Brain microvascular endothelial cell (primary cell): ENCODE measurements at regions not wholly inside any gene's neighbourhood (a gene's known extent, or its start where the extent isn't known, plus 50 kb on each side); places are given as distances from the start of the nearest gene placed in this dataset.

Experiments used
- DNase-seq: peaks from one replicate; pipeline ENCODE4 v3.0.0-alpha.2; 2020
- H3K27ac ChIP-seq: fragments of 250-450 bp; sonication (Bioruptor Pico); 2 replicates; pipeline ENCODE4 v1.5.1; 2020; ENCODE audit warnings: mild to moderate bottlenecking, moderate library complexity
- H3K27me3 ChIP-seq: fragments of 250-450 bp; sonication (Bioruptor Pico); replicated peaks from 2 replicates; pipeline ENCODE4 v1.5.1; 2020; ENCODE audit warnings: mild to moderate bottlenecking
- H3K36me3 ChIP-seq: fragments of 250-450 bp; sonication (Bioruptor Pico); replicated peaks from 2 replicates; pipeline ENCODE4 v1.5.1; 2020; ENCODE audit warnings: mild to moderate bottlenecking
- H3K4me3 ChIP-seq: 2 replicates; pipeline ENCODE4 v1.5.1; 2011; ENCODE audit warnings: low read depth, mild to moderate bottlenecking, control low read depth, low read length, moderate library complexity
- in situ Hi-C: cut with HindIII; loops from 2 replicates; pipeline ENCODE4 v1.10.0; 2017; ENCODE audit warnings: low sequenced_read_pairs, low pct_ligation_motif_present
- TF ChIP-seq, protein P1 (sequence below): IDR thresholded peaks from 2 replicates; pipeline ENCODE4 v1.5.1; 2011; ENCODE audit warnings: low read depth, mild to moderate bottlenecking, moderate library complexity, low read length, control low read depth, inconsistent platforms; ENCODE audit errors: missing control alignments

DNA sequence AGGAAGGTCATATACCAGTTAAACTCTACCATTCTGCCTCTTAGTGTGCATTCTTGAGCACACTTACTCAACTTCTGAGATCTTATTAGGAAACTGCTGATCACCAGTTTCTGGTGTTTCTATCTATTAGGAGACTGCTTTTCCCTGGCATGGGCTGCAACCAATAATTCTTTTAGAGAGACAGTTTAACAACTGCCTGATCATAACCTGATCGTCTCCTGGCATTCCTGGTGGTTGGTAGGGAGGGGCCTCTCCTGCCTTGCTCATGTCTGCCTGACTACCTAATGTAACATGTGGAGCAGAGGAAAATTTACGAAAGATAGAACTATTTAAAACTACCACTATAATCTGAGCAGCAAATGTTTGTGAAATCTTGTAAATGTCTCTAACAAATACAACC is 75.3 kb upstream of the MGAT4C start:
- Histone ChIP-seq H3K27ac (no peak overlapping the region), H3K4me3 (no peak overlapping the region), H3K27me3 (no peaks in the 10 kb centered on the region), H3K36me3 (no peaks in the 10 kb centered on the region)
- no peak for DNase-seq
- TF ChIP-seq, protein P1, sequence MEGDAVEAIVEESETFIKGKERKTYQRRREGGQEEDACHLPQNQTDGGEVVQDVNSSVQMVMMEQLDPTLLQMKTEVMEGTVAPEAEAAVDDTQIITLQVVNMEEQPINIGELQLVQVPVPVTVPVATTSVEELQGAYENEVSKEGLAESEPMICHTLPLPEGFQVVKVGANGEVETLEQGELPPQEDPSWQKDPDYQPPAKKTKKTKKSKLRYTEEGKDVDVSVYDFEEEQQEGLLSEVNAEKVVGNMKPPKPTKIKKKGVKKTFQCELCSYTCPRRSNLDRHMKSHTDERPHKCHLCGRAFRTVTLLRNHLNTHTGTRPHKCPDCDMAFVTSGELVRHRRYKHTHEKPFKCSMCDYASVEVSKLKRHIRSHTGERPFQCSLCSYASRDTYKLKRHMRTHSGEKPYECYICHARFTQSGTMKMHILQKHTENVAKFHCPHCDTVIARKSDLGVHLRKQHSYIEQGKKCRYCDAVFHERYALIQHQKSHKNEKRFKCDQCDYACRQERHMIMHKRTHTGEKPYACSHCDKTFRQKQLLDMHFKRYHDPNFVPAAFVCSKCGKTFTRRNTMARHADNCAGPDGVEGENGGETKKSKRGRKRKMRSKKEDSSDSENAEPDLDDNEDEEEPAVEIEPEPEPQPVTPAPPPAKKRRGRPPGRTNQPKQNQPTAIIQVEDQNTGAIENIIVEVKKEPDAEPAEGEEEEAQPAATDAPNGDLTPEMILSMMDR, result no peak
- in situ Hi-C loops, result no loop called here

DNA sequence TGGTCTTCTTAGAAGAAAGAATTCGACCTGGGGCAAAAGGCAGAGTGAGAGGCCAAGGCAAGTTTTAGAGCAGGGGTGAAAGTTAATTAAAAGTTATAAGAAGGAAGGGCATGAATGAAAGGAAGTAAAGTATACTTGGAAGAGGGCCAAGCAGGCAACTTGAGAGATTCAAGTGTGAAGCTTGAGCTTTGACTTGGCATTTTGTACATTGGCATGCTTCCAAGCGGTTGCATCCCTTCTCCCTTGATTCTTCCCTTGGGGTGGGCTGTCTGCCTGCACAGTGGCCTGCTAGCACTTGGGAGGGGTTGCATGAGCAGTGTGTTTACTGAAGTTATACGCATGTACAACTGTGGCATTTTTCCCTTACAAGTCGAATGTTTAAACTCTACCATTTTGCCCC is 74.8 kb upstream of the MGAT4C start:
- no peaks in the 10 kb centered on the region for H3K36me3 ChIP-seq
- TF ChIP-seq, protein P1, result no peak
- H3K4me3 ChIP-seq, result no peak overlapping the region
- H3K27me3 ChIP-seq, result no peaks in the 10 kb centered on the region
- in situ Hi-C loops, result no loop called here
- no peak for DNase-seq
- no peak overlapping the region for H3K27ac ChIP-seq

DNA sequence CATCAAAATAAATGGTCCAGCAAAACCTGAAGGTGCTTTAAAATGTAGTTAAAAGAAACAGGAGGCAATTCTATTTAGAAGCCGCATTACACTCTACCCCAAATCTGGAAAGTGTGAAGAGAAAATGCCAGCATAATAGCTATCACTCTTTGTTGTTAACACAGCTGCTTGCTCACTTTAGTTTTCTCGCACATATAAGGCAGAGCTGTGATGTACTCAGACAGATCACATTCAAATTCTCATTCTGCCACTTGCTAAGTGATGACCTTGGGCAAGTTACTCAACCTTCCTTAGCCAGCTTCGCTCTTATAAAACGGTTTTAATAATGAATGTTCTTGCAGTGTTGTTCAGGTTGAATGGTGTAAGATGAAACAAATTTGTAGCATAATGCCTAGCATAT is 56.0 kb upstream of the MGAT4C start:
- DNase-seq, result no peak
- no peak overlapping the region for H3K4me3 ChIP-seq
- H3K27ac ChIP-seq, result no peak overlapping the region
- TF ChIP-seq, protein P1, result no peak
- in situ Hi-C loops, result no loop called here
- H3K36me3 ChIP-seq, result no peaks in the 10 kb centered on the region
- H3K27me3 ChIP-seq, result no peaks in the 10 kb centered on the region
